GM12891 (cell line): ENCODE measurements at regions not wholly inside any gene's neighbourhood (a gene's known extent, or its start where the extent isn't known, plus 50 kb on each side); places are given as distances from the start of the nearest gene placed in this dataset.

Experiments
- DNase-seq: peaks from one replicate; pipeline ENCODE4 v3.0.0; 2011; ENCODE audit warnings: low spot score; ENCODE audit not compliant: insufficient read length
- FAIRE-seq: peaks from 2 replicates; lab custom pipeline; 2011; peaks lifted over from hg19 to GRCh38; lab: Jason Lieb, UNC
- PAX5 ChIP-seq: IDR thresholded peaks from 2 replicates; pipeline ENCODE4 v1.6.1; 2011; ENCODE audit warnings: low read length, moderate library complexity, mild to moderate bottlenecking; ENCODE audit not compliant: insufficient read depth, severe bottlenecking
- POLR2A ChIP-seq: IDR thresholded peaks from 2 replicates; pipeline ENCODE4 v1.6.1; 2011; ENCODE audit warnings: low read depth, low read length, control low read depth
- POLR2AphosphoS5 ChIP-seq: IDR thresholded peaks from 2 replicates; pipeline ENCODE4 v1.6.1; 2011; ENCODE audit warnings: low read depth, low read length, control low read depth
- POU2F2 ChIP-seq: IDR thresholded peaks from 2 replicates; pipeline ENCODE4 v1.6.1; 2011; ENCODE audit warnings: low read depth, mild to moderate bottlenecking, control low read depth, low read length, moderate library complexity
- SPI1 ChIP-seq: IDR thresholded peaks from 2 replicates; pipeline ENCODE4 v1.6.1; 2011; ENCODE audit warnings: low read depth, low read length, control low read depth
- TAF1 ChIP-seq: IDR thresholded peaks from 2 replicates; pipeline ENCODE4 v1.6.1; 2011; ENCODE audit warnings: low read depth, low read length, control low read depth

GRCh38 chr2:156023229-156023869 lies 309.2 kb downstream of the NR4A2 start:
- DNase-seq (no peak), FAIRE-seq (no peak)
- TF ChIP-seq SPI1 (peak; percentile 30; the same call in 1 of the 2 replicates), POLR2AphosphoS5 (no peak)

GRCh38 chr2:156021146-156022040 lies 311.1 kb downstream of the NR4A2 start:
- no peak for DNase-seq
- no peak for FAIRE-seq
- TF ChIP-seq TAF1 = no peak
- no peak for TF ChIP-seq POU2F2
- TF ChIP-seq POLR2AphosphoS5 = no peak
- TF ChIP-seq PAX5 = no peak
- no peak for TF ChIP-seq POLR2A
- TF ChIP-seq SPI1 = no peak

GRCh38 chr2:156019341-156019740 lies 313.2 kb downstream of the NR4A2 start:
- FAIRE-seq (no peak), DNase-seq (no peak)
- TF ChIP-seq TAF1 = no peak

DNA sequence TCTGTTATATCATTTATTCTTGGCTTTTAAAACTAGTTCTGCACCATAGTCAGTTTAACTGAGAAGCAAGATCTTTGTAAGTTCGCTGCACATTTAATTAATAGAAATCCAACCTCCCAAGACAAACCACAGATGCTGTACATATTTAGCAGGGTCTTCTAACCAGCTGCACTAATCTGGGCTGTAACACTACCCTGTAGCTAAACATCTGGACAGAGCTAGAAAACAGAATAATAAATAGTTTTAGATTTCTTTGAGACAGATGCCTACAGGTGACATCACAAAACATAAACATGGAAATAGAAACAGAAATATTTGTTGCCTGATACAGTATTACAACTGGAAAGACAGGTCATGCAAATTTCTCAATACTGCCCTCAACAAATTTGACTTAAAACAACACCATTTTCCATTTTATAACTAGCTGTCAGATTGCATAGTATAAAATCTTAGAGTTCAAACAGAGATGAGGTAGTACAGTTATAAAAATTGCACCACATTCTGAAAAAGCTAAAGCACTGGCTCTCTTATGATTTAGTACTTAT lies 315.1 kb downstream of the NR4A2 start:
- no peak for FAIRE-seq
- no peak for DNase-seq
- TF ChIP-seq SPI1 (no peak), POU2F2 (no peak), POLR2A (no peak), PAX5 (no peak), POLR2AphosphoS5 (no peak), TAF1 (no peak)

DNA sequence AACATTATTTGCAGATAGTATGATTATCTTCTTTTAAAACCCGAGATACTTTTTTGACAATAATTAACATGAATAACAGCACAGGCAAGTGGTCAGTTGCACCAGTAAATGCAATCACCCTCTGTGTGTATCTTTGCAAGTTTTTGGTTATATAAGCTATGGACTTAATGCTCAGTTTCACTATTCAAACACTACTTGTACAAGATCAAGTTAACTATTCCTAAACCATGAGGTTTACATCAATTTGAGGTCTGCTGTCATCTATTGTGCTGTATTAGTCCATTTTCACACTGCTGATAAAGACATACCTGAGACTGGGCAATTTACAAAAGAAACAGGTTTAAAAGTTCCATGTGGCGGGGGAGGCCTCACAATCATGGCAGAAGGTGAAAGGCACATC lies 323.2 kb downstream of the NR4A2 start:
- FAIRE-seq (no peak), DNase-seq (no peak)
- TF ChIP-seq POU2F2 (no peak), PAX5 (no peak), POLR2A (no peak), SPI1 (no peak), POLR2AphosphoS5 (no peak), TAF1 (no peak)

DNA sequence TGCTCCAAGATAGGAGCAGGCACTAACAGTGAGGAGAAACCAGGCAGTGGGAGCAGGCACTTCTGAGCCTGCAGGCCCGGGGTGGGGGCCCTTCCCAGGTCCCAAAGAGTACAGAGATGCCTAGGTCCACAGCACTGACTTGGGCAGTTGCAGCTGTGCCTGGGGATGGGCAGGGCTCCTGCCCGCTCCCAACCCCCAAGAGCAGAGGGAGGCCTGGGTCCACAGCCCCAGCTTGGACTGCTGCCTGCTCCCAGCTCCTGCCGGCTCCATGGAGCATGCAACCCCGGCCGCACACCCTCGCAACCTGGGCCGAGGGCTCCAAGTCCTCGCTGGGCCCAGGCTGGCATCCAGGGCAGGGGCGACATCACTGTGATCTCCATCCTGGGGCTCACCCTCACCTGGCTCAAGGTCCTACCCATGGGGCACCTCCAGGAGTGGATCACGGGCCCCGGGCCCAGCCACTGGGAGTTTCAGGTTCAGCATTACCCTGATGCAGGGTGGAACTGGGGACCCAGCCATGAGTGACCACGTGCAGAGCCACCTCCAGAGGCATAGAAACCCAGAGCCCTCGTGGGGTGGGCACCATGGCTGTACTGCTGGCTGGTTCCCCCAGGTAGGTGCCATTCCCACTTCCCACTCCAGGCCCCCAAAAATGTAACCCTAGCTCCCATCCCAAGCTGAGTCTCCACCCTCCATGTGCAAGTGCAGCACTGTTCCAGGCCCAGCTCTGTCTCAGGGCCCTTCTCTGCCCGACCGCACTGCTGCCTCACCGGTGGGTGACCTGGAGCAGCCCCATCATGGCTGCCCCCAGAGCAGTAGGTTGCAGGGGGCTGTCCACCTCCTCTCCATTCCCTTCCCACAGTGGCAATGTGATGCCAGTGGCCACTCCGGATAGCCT lies 325.6 kb downstream of the NR4A2 start:
- TF ChIP-seq POLR2AphosphoS5 = no peak
- TF ChIP-seq POU2F2 = no peak
- TF ChIP-seq SPI1 = no peak
- no peak for FAIRE-seq

DNA sequence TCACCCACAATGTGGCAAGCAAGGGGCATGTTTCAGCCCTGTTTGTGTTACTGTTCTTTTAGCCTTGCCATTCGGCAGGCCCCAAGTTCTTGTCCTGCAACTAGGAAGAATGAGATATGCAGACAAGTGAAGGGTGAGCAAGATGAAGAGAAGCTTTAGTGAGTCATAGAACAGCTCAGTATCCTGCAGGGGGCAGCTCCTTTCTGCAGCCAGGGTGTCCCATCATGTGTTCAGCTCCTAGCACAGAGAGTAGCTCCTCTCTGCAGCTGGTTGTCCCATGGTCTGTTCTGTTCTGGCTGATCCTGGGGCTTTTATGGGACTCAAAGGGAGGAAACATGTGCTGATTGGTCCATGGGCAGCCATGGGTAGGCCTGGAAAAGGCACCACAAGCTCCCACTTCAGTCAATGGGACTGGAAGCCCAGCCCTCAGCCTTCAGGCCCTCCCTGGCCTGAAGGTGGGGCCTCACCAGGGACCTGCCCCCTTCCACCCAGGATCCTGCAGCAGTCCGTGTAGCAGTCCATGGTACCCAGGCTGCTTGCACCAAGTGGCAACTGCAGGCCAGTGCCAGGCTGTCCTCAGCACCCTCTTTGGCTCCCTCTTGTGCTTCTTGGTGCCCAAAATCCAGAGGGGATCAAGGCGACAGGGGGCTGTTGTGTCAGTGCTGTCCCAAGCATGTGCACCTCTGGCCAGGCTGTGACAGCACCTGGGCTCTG lies 326.4 kb downstream of the NR4A2 start:
- no peak for TF ChIP-seq POLR2AphosphoS5
- no peak for FAIRE-seq
- DNase-seq = no peak

More for the DNA sequence above, 325.6 kb downstream of the NR4A2 start:
- no peak for DNase-seq

DNA sequence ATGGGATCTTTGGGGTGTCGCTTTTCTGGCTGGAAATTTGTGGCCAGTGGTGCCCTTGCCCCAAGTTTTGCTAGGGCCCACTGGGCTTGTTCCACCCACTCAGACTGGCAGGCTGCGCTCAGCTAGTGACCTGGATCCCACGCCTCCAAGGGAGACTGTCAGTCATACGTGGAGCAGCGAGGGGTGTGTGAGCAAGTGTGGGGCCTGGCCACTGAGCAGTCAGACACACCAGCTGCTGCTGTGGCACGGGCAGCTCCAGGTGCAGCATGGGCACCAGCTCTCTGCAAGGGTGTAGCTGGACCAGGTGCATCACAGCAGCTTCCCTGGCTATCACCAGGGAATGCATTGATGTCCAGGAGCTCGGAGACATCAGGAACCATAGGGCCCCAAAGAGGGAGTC lies 327.0 kb downstream of the NR4A2 start:
- FAIRE-seq = no peak
- TF ChIP-seq POU2F2 = no peak
- no peak for TF ChIP-seq SPI1
- TF ChIP-seq PAX5 = no peak
- TF ChIP-seq POLR2A = no peak
- no peak for TF ChIP-seq POLR2AphosphoS5
- no peak for TF ChIP-seq TAF1
- DNase-seq = no peak

DNA sequence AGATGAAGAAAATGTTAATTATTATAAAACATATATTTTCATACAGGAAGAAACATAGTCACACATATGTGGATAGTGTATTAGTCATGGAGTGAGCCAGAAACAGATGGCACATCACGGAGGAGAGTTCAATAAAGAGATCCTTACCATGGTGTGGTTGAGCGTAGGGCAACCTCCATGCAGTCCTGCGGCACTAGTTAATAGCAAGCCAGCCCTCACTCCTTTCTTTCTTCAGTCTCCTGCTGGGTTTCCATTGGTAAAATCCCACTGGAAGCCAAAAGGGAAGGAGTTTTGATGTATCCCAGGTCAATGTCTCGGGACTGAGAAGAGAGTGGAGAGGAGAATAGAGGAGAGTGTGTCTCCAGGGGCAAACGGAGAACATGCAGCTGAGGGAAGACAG lies 328.1 kb downstream of the NR4A2 start:
- FAIRE-seq = no peak
- TF ChIP-seq SPI1 = no peak
- no peak for TF ChIP-seq POLR2A
- TF ChIP-seq POU2F2 = no peak
- no peak for TF ChIP-seq TAF1
- no peak for TF ChIP-seq PAX5
- TF ChIP-seq POLR2AphosphoS5 = no peak
- no peak for DNase-seq
